Karpas-422 (cell line): ENCODE measurements at regions not wholly inside any gene's neighbourhood (a gene's known extent, or its start where the extent isn't known, plus 50 kb on each side); places are given as distances from the start of the nearest gene placed in this dataset.

Experiments used
- DNase-seq: peaks from one replicate; pipeline ENCODE4 v3.0.0-alpha.2; 2015
- H2AFZ ChIP-seq: fragments of 200-600 bp; sonication (generic); 2 replicates; pipeline ENCODE4 v1.6.1; 2014; ENCODE audit warnings: antibody characterized with exemption, low read length, mixed read lengths
- H3K27ac ChIP-seq: fragments of 200-600 bp; sonication (generic); 2 replicates; pipeline ENCODE4 v1.5.1; 2014; ENCODE audit warnings: mild to moderate bottlenecking, low read length, moderate library complexity
- H3K27me3 ChIP-seq: fragments of 200-600 bp; sonication (generic); 2 replicates; pipeline ENCODE4 v1.6.1; 2014; ENCODE audit warnings: low read length, mixed read lengths
- H3K36me3 ChIP-seq: fragments of 200-600 bp; sonication (generic); 2 replicates; pipeline ENCODE4 v1.6.1; 2014; ENCODE audit warnings: low read length, mixed read lengths; ENCODE audit not compliant: insufficient read depth
- H3K4me1 ChIP-seq: fragments of 200-600 bp; sonication (generic); 2 replicates; pipeline ENCODE4 v1.6.1; 2014; ENCODE audit warnings: mild to moderate bottlenecking, low read length, mixed read lengths
- H3K4me2 ChIP-seq: fragments of 200-600 bp; sonication (generic); 2 replicates; pipeline ENCODE4 v1.6.1; 2014; ENCODE audit warnings: low read length, low read depth, mild to moderate bottlenecking; ENCODE audit not compliant: poor library complexity, severe bottlenecking
- H3K4me3 ChIP-seq: fragments of 200-600 bp; sonication (generic); 2 replicates; pipeline ENCODE4 v1.5.1; 2014; ENCODE audit warnings: mild to moderate bottlenecking, antibody characterized with exemption, low read length, mixed read lengths
- H3K79me2 ChIP-seq: fragments of 200-600 bp; sonication (generic); 2 replicates; pipeline ENCODE4 v1.6.1; 2014; ENCODE audit warnings: mild to moderate bottlenecking, low read length, mixed read lengths
- H3K9ac ChIP-seq: fragments of 200-600 bp; sonication (generic); 2 replicates; pipeline ENCODE4 v1.6.0; 2014; ENCODE audit warnings: low read length
- H3K9me2 ChIP-seq: fragments of 200-600 bp; sonication (generic), shearing (Covaris generic); replicated peaks from 2 replicates; pipeline ENCODE4 v1.6.0; 2014; ENCODE audit warnings: mild to moderate bottlenecking, low read length, moderate library complexity; ENCODE audit not compliant: insufficient read depth
- H3K9me3 ChIP-seq: fragments of 300-700, 200-600 bp; sonication (generic); 2 replicates; pipeline ENCODE4 v1.6.1; 2014; ENCODE audit warnings: low read length, mixed read lengths
- H4K20me1 ChIP-seq: fragments of 200-600 bp; sonication (generic); 2 replicates; pipeline ENCODE4 v1.6.1; 2014; ENCODE audit warnings: mild to moderate bottlenecking, antibody characterized with exemption, low read length, low read depth; ENCODE audit not compliant: insufficient read depth

DNA sequence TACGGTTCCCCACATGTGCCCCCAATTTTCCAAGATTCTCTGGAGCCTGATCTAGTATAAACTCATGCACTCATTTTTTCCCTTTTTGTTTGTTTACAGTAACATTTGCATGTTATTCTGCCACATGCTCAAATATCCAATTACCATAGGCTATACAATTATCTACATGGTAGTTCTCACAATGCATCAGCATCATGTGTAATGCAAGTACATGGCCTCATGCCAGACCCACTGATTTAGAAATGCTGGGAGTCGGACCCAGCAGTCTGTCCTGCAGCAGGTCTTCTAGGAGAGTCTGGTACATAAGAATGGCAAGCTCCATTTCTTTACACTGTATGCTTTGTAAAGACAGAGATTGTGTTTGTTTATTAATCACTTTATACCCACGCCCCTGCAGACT lies 107.7 kb downstream of the CBLN2 start:
- Histone ChIP-seq H3K4me3 (no peak overlapping the region), H4K20me1 (no peaks in the 10 kb centered on the region), H3K4me2 (no peak overlapping the region), H3K79me2 (no peaks in the 10 kb centered on the region), H3K9ac (no peak overlapping the region), H3K4me1 (no peaks in the 10 kb centered on the region), H3K27me3 (no peaks in the 10 kb centered on the region), H3K27ac (no peak overlapping the region), H3K36me3 (no peaks in the 10 kb centered on the region), H3K9me3 (peaks cover 51% of the 10 kb centered on the region), H2AFZ (no peak overlapping the region), H3K9me2 (no peaks in the 10 kb centered on the region)
- DNase-seq = no peak

DNA sequence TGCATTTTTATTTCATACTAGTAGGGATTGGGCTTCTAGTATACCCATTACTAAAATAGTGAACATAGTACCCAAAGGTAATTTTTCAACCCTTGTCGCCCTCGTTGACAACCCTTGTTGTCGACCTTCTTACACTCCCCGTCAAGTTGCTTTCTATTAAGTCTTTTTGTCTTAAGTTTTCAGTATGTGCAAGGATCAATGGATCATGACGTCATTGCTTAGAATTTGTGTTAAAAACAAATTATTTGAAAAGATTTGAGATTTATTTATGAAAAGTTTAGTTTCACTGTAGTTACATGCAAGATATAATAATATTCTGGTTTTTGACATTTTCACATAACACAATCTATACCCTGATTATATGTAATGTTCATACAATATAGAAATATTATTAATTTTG lies 110.4 kb downstream of the CBLN2 start:
- no peak overlapping the region for H3K27ac ChIP-seq
- no peak for DNase-seq

DNA sequence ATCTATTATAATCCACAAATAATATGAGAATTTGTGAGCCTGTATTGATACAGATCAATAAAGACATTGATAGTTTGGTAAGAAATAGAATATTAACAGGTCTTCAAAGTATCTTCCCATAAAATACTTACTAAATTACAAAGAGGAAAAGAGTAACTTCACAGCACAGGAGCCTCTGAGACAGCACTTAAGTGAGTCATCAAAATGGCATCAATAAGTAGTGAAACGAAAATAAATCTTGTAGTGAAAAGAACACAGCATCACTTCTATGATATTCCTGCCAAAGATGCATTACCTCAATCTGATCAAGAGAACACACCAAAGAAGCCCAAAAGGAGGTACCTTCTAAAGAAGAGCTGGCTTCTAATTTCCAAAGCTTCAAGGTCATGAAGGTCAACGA lies 116.4 kb downstream of the CBLN2 start:
- DNase-seq = no peak
- no peak overlapping the region for H3K4me2 ChIP-seq

More for the DNA sequence above, 110.4 kb downstream of the CBLN2 start:
- no peaks in the 10 kb centered on the region for H3K9me2 ChIP-seq
- H3K36me3 ChIP-seq = no peaks in the 10 kb centered on the region
- H3K9me3 ChIP-seq = peaks cover 51% of the 10 kb centered on the region
- H2AFZ ChIP-seq = no peak overlapping the region
- no peak overlapping the region for H3K4me3 ChIP-seq
- H3K27me3 ChIP-seq = no peaks in the 10 kb centered on the region
- no peaks in the 10 kb centered on the region for H3K4me1 ChIP-seq
- no peak overlapping the region for H3K4me2 ChIP-seq
- no peaks in the 10 kb centered on the region for H3K79me2 ChIP-seq
- H3K9ac ChIP-seq = no peak overlapping the region
- H4K20me1 ChIP-seq = no peaks in the 10 kb centered on the region

DNA sequence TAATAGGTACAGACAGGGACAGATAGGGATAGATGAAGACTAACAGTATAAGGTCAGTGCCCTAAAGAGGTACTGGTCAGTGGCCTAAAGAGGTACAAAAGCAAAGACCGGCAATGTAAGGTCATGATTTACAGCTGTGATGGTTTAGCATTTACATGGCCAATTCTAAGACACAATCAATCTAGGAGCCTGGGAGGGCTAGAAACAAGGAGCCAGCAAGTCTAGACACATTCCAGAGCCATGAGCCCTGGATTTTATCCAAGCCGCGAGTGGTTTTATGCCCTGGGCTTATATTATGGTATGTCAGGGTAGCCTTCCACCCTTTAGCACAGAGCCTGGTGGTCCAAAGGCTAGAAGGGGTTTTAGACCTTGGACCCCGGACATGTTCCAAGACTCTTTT lies 124.2 kb downstream of the CBLN2 start:
- no peak for DNase-seq
- Histone ChIP-seq H3K79me2 (no peaks in the 10 kb centered on the region), H3K27me3 (no peaks in the 10 kb centered on the region), H3K4me3 (no peak overlapping the region), H3K4me1 (no peaks in the 10 kb centered on the region), H4K20me1 (no peaks in the 10 kb centered on the region), H3K27ac (no peak overlapping the region), H3K36me3 (no peaks in the 10 kb centered on the region), H3K4me2 (no peak overlapping the region), H3K9ac (no peak overlapping the region), H2AFZ (no peak overlapping the region), H3K9me2 (no peaks in the 10 kb centered on the region), H3K9me3 (peaks cover 44% of the 10 kb centered on the region)

More for the DNA sequence above, 116.4 kb downstream of the CBLN2 start:
- no peak overlapping the region for H3K27ac ChIP-seq
- no peaks in the 10 kb centered on the region for H3K79me2 ChIP-seq
- no peaks in the 10 kb centered on the region for H4K20me1 ChIP-seq
- H3K4me1 ChIP-seq = no peaks in the 10 kb centered on the region
- H2AFZ ChIP-seq = no peak overlapping the region
- no peaks in the 10 kb centered on the region for H3K36me3 ChIP-seq
- H3K27me3 ChIP-seq = no peaks in the 10 kb centered on the region
- no peak overlapping the region for H3K9ac ChIP-seq
- H3K4me3 ChIP-seq = no peak overlapping the region
- H3K9me2 ChIP-seq = no peaks in the 10 kb centered on the region
- peaks cover 68% of the 10 kb centered on the region for H3K9me3 ChIP-seq

DNA sequence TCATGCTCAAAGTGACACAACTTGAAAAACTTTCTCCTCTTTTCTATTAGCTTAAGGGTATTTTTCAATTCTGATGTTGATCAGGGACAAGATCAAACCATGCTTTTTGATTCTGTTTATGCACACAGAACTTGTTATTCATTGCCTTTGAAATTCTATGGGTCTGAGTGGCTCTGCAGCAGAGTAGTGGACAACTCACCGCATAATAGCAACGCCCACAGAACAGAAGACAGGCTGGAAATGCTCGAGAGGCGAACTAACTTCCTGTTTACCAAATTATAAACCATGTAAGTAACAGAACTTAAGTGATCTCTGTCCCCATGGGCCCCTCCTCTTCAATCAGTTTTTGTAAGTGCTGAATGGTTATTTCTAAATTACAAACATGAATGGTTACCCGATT lies 131.2 kb downstream of the CBLN2 start:
- Histone ChIP-seq H3K79me2 (no peaks in the 10 kb centered on the region), H3K9me3 (peaks cover 56% of the 10 kb centered on the region), H3K9me2 (no peaks in the 10 kb centered on the region), H3K4me1 (no peaks in the 10 kb centered on the region), H3K27ac (no peak overlapping the region), H2AFZ (no peak overlapping the region), H3K36me3 (no peaks in the 10 kb centered on the region), H3K4me2 (no peak overlapping the region), H4K20me1 (no peaks in the 10 kb centered on the region), H3K27me3 (no peaks in the 10 kb centered on the region), H3K9ac (no peak overlapping the region), H3K4me3 (no peak overlapping the region)
- no peak for DNase-seq

DNA sequence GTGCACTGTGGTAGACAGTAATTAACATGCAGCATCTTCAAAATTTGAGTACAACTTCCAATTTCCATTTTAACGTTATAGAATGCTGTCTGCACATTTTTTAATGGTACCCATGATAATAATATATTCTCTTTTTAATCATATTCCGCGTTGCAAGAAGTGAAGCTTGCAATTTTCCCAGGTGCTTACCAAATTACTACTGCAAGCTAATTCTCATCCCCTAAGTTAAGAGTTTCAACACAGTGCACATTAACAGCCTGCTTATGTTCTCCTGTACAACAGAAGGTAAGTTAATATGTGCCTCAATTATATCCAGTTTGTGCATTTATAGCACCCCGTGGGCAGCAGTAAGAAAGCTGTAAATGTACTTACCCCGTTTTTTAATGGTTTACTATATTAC lies 132.9 kb downstream of the CBLN2 start:
- Histone ChIP-seq H3K9me3 (peaks cover 54% of the 10 kb centered on the region), H3K9ac (no peak overlapping the region), H4K20me1 (no peaks in the 10 kb centered on the region), H3K36me3 (no peaks in the 10 kb centered on the region), H2AFZ (no peak overlapping the region), H3K4me1 (no peaks in the 10 kb centered on the region), H3K4me2 (no peak overlapping the region), H3K27ac (no peak overlapping the region), H3K9me2 (no peaks in the 10 kb centered on the region), H3K79me2 (no peaks in the 10 kb centered on the region), H3K4me3 (no peak overlapping the region), H3K27me3 (no peaks in the 10 kb centered on the region)
- no peak for DNase-seq

DNA sequence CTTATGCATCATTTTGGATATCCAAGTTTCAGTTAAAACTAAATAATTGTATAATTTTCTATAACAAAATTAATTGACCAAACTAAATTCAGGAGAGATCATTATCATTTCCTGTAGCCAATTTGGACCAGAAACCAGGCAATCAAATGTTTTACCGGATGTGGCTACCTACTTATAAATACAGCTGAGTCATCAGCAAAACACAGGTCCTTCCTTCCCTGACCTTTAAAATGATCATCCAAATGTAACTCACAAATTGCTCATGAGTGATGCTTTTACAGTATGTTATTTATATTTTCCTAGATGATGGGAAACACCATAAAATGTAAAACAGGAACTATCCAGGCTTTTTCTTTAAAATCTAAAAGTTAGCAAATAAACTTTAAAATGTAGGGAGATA lies 133.7 kb downstream of the CBLN2 start:
- no peak overlapping the region for H3K4me3 ChIP-seq
- DNase-seq = no peak
- no peaks in the 10 kb centered on the region for H3K79me2 ChIP-seq
- H3K9ac ChIP-seq = no peak overlapping the region
- H3K36me3 ChIP-seq = no peaks in the 10 kb centered on the region
- H3K27ac ChIP-seq = no peak overlapping the region
- H4K20me1 ChIP-seq = no peaks in the 10 kb centered on the region
- H3K9me2 ChIP-seq = no peaks in the 10 kb centered on the region
- no peaks in the 10 kb centered on the region for H3K4me1 ChIP-seq
- peaks cover 54% of the 10 kb centered on the region for H3K9me3 ChIP-seq
- no peak overlapping the region for H2AFZ ChIP-seq
- H3K4me2 ChIP-seq = no peak overlapping the region
- H3K27me3 ChIP-seq = no peaks in the 10 kb centered on the region

DNA sequence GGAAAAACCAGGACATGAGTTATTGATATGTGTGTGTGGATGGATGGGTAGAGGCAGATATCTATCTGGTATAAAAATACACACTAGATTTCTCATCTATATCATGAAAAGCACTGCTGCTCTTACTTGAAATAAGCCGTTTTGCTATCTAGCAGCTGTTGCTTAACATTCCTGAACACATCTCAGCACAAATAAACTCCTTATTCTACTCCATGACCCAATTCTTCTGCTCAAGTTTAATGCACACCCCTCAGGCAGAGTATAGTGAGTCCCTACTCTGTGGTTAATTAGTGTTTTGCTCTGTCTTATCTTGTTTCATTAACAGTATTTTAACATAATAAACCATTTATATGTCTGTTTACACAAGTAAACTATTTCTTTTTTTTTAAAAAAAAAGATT lies 134.2 kb downstream of the CBLN2 start:
- H3K9me2 ChIP-seq = no peaks in the 10 kb centered on the region
- H3K4me3 ChIP-seq = no peak overlapping the region
- DNase-seq = no peak
- no peak overlapping the region for H2AFZ ChIP-seq
- no peaks in the 10 kb centered on the region for H3K79me2 ChIP-seq
- H3K9ac ChIP-seq = no peak overlapping the region
- peaks cover 51% of the 10 kb centered on the region for H3K9me3 ChIP-seq
- no peaks in the 10 kb centered on the region for H4K20me1 ChIP-seq
- H3K27ac ChIP-seq = no peak overlapping the region
- no peaks in the 10 kb centered on the region for H3K4me1 ChIP-seq
- no peaks in the 10 kb centered on the region for H3K36me3 ChIP-seq
- H3K27me3 ChIP-seq = no peaks in the 10 kb centered on the region
- no peak overlapping the region for H3K4me2 ChIP-seq

DNA sequence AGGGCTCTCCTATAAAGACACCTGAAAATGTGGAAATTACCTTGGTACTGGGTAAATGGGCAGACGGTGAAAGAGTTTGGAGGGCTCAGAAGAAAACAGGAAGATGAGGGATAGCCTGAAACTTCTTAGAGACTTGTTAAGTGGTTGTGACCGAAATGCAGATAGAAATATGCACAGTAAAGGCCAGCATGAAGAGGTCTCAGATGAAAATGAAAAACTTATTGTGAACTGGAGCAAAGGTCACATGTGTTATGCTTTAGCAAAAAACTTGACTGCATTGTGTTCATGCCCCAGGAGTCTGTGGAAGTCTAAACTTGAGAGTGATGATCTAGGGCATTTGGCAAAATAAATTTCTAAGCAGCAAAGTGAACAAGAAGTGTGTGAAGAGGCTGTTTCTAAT lies 137.1 kb downstream of the CBLN2 start:
- Histone ChIP-seq H3K4me3 (no peak overlapping the region), H3K36me3 (no peaks in the 10 kb centered on the region), H3K9me2 (no peaks in the 10 kb centered on the region), H3K9ac (no peak overlapping the region), H2AFZ (no peak overlapping the region), H4K20me1 (no peaks in the 10 kb centered on the region), H3K4me2 (no peak overlapping the region), H3K9me3 (peaks cover 39% of the 10 kb centered on the region), H3K27me3 (no peaks in the 10 kb centered on the region), H3K27ac (no peak overlapping the region), H3K79me2 (no peaks in the 10 kb centered on the region), H3K4me1 (no peaks in the 10 kb centered on the region)
- no peak for DNase-seq
